HCT116 (cell line): ENCODE measurements at regions not wholly inside any gene's neighbourhood (a gene's known extent, or its start where the extent isn't known, plus 50 kb on each side); places are given as distances from the start of the nearest gene placed in this dataset.

Experiments
- ATAC-seq: fragments of 200-7000 bp; cut with Tn5 transposase; 2 replicates; pipeline ENCODE4 v1.9.1; 2020; ENCODE audit warnings: mild to moderate bottlenecking, moderate library complexity
- BruUV-seq: library from RNA; stranded (reverse); fragments of 400-500 nt; replicated peaks from 2 replicates; lab custom pipeline; 2021; lab: Mats Ljungman, UMichigan
- CTCF ChIA-PET: fragments of 300-600 bp; sonication (Branson Sonifier 250); formaldehyde crosslinking; loops from one replicate; lab custom pipeline; 2021; ENCODE audit warnings: antibody characterized with exemption; lab: Charles Lee
- POLR2A ChIA-PET: fragments of 300-600, 350-600 bp; sonication (Branson Sonifier 250); formaldehyde crosslinking; loops from one replicate; lab custom pipeline; 2021; ENCODE audit warnings: antibody characterized with exemption; lab: Charles Lee
- RAD21 ChIA-PET, 2 experiments: fragments of 300-600 bp; sonication (Branson Sonifier 250); formaldehyde crosslinking; loops; one replicate each; lab custom pipeline; 2023; ENCODE audit warnings: low total read pairs in 2 of 2; ENCODE audit not compliant: uncharacterized antibody in 2 of 2, unreplicated experiment in 2 of 2, low non-redundant PET in 1 of 2; lab: Charles Lee
- DNase-seq: peaks from one replicate; pipeline ENCODE4 v3.0.0-alpha.2; 2010; ENCODE audit warnings: low read depth, low spot score
- H2AFZ ChIP-seq: fragments of 200-600 bp; shearing (Covaris generic), sonication (generic); 2 replicates; pipeline ENCODE4 v1.6.1; 2017; ENCODE audit warnings: low read depth, mixed run types, mixed read lengths, antibody characterized with exemption, low read length; ENCODE audit not compliant: poor library complexity, severe bottlenecking
- H3K27ac ChIP-seq: 2 replicates; pipeline ENCODE4 v1.5.1; 2012; ENCODE audit warnings: low read depth, low read length
- H3K27me3 ChIP-seq: fragments of 200-600 bp; sonication (generic); 2 replicates; pipeline ENCODE4 v1.6.1; 2016; ENCODE audit warnings: mixed run types, low read length, mixed read lengths; ENCODE audit not compliant: insufficient read depth
- H3K36me3 ChIP-seq, 2 experiments: fragments of 200-500 bp in 1 of 2; fragments of 200-600 bp in 1 of 2; sonication (Bioruptor generic) in 1 of 2; sonication (generic) in 1 of 2; 2 replicates each; pipeline versions ENCODE4 v1.5.1 to v1.6.1; 2014 to 2016; ENCODE audit warnings: low read length in 2 of 2, inconsistent platforms in 1 of 2, mixed read lengths in 1 of 2, mixed run types in 1 of 2; ENCODE audit not compliant: insufficient read depth in 2 of 2, control insufficient read depth in 1 of 2
- H3K4me1 ChIP-seq, 2 experiments: fragments of 200-600 bp in 1 of 2; sonication (generic) in 1 of 2; 2 replicates each; pipeline versions ENCODE4 v1.5.1 to v1.6.1; 2012 to 2017; ENCODE audit warnings: low read length in 2 of 2, inconsistent platforms in 1 of 2, mild to moderate bottlenecking in 1 of 2, mixed read lengths in 1 of 2, mixed run types in 1 of 2, moderate library complexity in 1 of 2; ENCODE audit not compliant: insufficient read depth in 2 of 2, control insufficient read depth in 1 of 2
- H3K4me2 ChIP-seq: fragments of 200-600 bp; sonication (generic); 2 replicates; pipeline ENCODE4 v1.6.1; 2017; ENCODE audit warnings: mixed run types, low read length, mixed read lengths
- H3K4me3 ChIP-seq, 2 experiments: fragments of 200-600 bp in 1 of 2; sonication (generic) in 1 of 2; replicated peaks in 1 of 2; 2 replicates each; pipeline ENCODE4 v1.5.1; 2011 to 2016; ENCODE audit warnings: low read length in 2 of 2, control low read depth in 1 of 2, low read depth in 1 of 2, mild to moderate bottlenecking in 1 of 2, mixed read lengths in 1 of 2, mixed run types in 1 of 2
- H3K79me2 ChIP-seq: fragments of 200-600 bp; sonication (generic); 2 replicates; pipeline ENCODE4 v1.6.1; 2017; ENCODE audit warnings: mild to moderate bottlenecking, mixed run types, low read length, moderate library complexity, mixed read lengths; ENCODE audit not compliant: insufficient read depth
- H3K9ac ChIP-seq: fragments of 200-600 bp; sonication (generic); 2 replicates; pipeline ENCODE4 v1.6.1; 2016; ENCODE audit warnings: low read length, mixed read lengths
- H3K9me2 ChIP-seq: fragments of 200-600 bp; sonication (generic), shearing (Covaris generic); 2 replicates; pipeline ENCODE4 v1.6.1; 2017; ENCODE audit warnings: mixed run types, mild to moderate bottlenecking, moderate library complexity; ENCODE audit not compliant: insufficient read depth
- H3K9me3 ChIP-seq, 2 experiments: fragments of 200-500 bp in 1 of 2; fragments of 200-600 bp in 1 of 2; sonication (Bioruptor generic) in 1 of 2; sonication (generic) in 1 of 2; 2 replicates each; pipeline ENCODE4 v1.6.1; 2014 to 2017; ENCODE audit warnings: low read length in 2 of 2, mixed read lengths in 2 of 2, inconsistent platforms in 1 of 2, low read depth in 1 of 2, mild to moderate bottlenecking in 1 of 2, mixed run types in 1 of 2, moderate library complexity in 1 of 2; ENCODE audit not compliant: control insufficient read depth in 1 of 2, insufficient read depth in 1 of 2
- H4K20me1 ChIP-seq: fragments of 200-600 bp; sonication (generic), shearing (Covaris generic); 2 replicates; pipeline ENCODE4 v1.6.1; 2017; ENCODE audit warnings: mixed run types, mild to moderate bottlenecking, moderate library complexity; ENCODE audit not compliant: insufficient read depth
- CTCF ChIP-seq, 3 experiments: fragments of 200-600 bp in 1 of 3; sonication (generic) in 1 of 3; IDR thresholded peaks in 2 of 3; conservative IDR thresholded peaks in 1 of 3; 2 replicates each; pipeline ENCODE4 v1.5.1; 2012 to 2017; ENCODE audit warnings: low read depth in 2 of 3, low read length in 2 of 3, antibody characterized with exemption in 1 of 3, borderline replicate concordance in 1 of 3, control low read depth in 1 of 3, mild to moderate bottlenecking in 1 of 3, mixed read lengths in 1 of 3, mixed run types in 1 of 3, moderate library complexity in 1 of 3; ENCODE audit not compliant: insufficient read depth in 1 of 3
- ELF1 ChIP-seq: IDR thresholded peaks from 2 replicates; pipeline ENCODE4 v1.6.1; 2012; ENCODE audit warnings: low read depth, borderline replicate concordance
- EZH2 ChIP-seq: fragments of 200-600 bp; sonication (generic); IDR thresholded peaks from 2 replicates; pipeline ENCODE4 v1.6.1; 2017; ENCODE audit warnings: antibody characterized with exemption, mixed run types
- FOSL1 ChIP-seq: IDR thresholded peaks from 2 replicates; pipeline ENCODE4 v1.6.1; 2012; ENCODE audit warnings: low read depth
- POLR2A ChIP-seq: IDR thresholded peaks from 2 replicates; pipeline ENCODE4 v1.7.0; 2011; ENCODE audit warnings: borderline replicate concordance; ENCODE audit not compliant: insufficient read depth, insufficient read length; ENCODE audit errors: extremely low read depth
- POLR2AphosphoS5 ChIP-seq: IDR thresholded peaks from 2 replicates; pipeline ENCODE4 v1.6.1; 2011; ENCODE audit warnings: mild to moderate bottlenecking, low read depth, low read length, moderate library complexity
- RAD21 ChIP-seq: IDR thresholded peaks from 2 replicates; pipeline ENCODE4 v1.6.1; 2012; ENCODE audit warnings: low read depth, mild to moderate bottlenecking
- SIN3A ChIP-seq: IDR thresholded peaks from 2 replicates; pipeline ENCODE4 v1.6.1; 2012; ENCODE audit warnings: low read depth
- SP1 ChIP-seq: IDR thresholded peaks from 2 replicates; pipeline ENCODE4 v1.6.1; 2012; ENCODE audit warnings: low read depth
- TCF7L2 ChIP-seq: IDR thresholded peaks from 2 replicates; pipeline ENCODE4 v1.7.0; 2011; ENCODE audit warnings: borderline replicate concordance, inconsistent platforms; ENCODE audit not compliant: insufficient read depth, insufficient read length; ENCODE audit errors: extremely low read depth
- ZBTB33 ChIP-seq: IDR thresholded peaks from 2 replicates; pipeline ENCODE4 v1.6.1; 2011; ENCODE audit warnings: mild to moderate bottlenecking, low read length, moderate library complexity; ENCODE audit not compliant: insufficient replicate concordance; ENCODE audit errors: extremely low read depth
- ZNF274 ChIP-seq: fragments of 200-500 bp; sonication (Bioruptor generic); IDR thresholded peaks from 2 replicates; pipeline ENCODE4 v1.6.1; 2014; ENCODE audit warnings: mild to moderate bottlenecking, low read depth, low read length, inconsistent platforms
- intact Hi-C: fragments of 100-400 bp; cut with micrococcal nuclease; formaldehyde crosslinking; loops from 2 replicates; pipeline ENCODE4 v1.10.0; 2022

GRCh38 chr2:138324068-138324771, 177.3 kb upstream of the SPOPL start:
- Histone ChIP-seq H3K4me1 (no peaks in the 10 kb centered on the region), H3K9me3 (no peaks in the 10 kb centered on the region), H3K4me2 (no peak overlapping the region), H3K9me2 (no peaks in the 10 kb centered on the region), H3K4me3 (no peak overlapping the region), H3K27ac (no peak overlapping the region), H3K79me2 (no peaks in the 10 kb centered on the region), H3K27me3 (no peaks in the 10 kb centered on the region), H3K9ac (no peak overlapping the region), H3K36me3 (no peaks in the 10 kb centered on the region), H2AFZ (no peak overlapping the region), H4K20me1 (no peaks in the 10 kb centered on the region)
- ATAC-seq (peak; percentile 57; the same call in 1 of the 2 replicates), DNase-seq (no peak)
- intact Hi-C loops: no loop called here
- TF ChIP-seq CTCF (IDR thresholded peaks at IDR 0.05 in 2 of 3, conservative IDR thresholded peaks at IDR 0.05 in 1 of 3; ENCODE audit: borderline replicate concordance in 1 of 3, insufficient read depth in 1 of 3, low read depth in 2 of 3, low read length in 2 of 3) (peak in 1 of 3 experiments; percentile 21; a peak in 1 of 6 replicates), FOSL1 (no peak), RAD21 (peak; percentile 32; the same call in 1 of the 2 replicates)
- ChIA-PET POLR2A (no interaction called here), CTCF (no interaction called here), RAD21 (no interaction called here)
- BruUV-seq: no TSS peak

- DNase-seq: no peak
- no peaks in the 10 kb centered on the region for H3K36me3 ChIP-seq
- H3K4me1 ChIP-seq: no peaks in the 10 kb centered on the region
- no peak for ATAC-seq
- H4K20me1 ChIP-seq: no peaks in the 10 kb centered on the region
- H3K27ac ChIP-seq: no peak overlapping the region
- intact Hi-C loops: no loop called here
- no peaks in the 10 kb centered on the region for H3K27me3 ChIP-seq
- RAD21 ChIA-PET: no interaction called here
- CTCF ChIA-PET: no interaction called here
- no peaks in the 10 kb centered on the region for H3K9me2 ChIP-seq
- POLR2A ChIA-PET: no interaction called here
- no peaks in the 10 kb centered on the region for H3K79me2 ChIP-seq
- H2AFZ ChIP-seq: no peak overlapping the region
- H3K4me2 ChIP-seq: no peak overlapping the region
- no TSS peak for BruUV-seq
- H3K4me3 ChIP-seq: no peak overlapping the region
- H3K9me3 ChIP-seq: no peaks in the 10 kb centered on the region
- no peak overlapping the region for H3K9ac ChIP-seq
- no peak for TF ChIP-seq ZBTB33
- no peak for TF ChIP-seq TCF7L2
- TF ChIP-seq ELF1: no peak
- TF ChIP-seq RAD21: no peak
- TF ChIP-seq SIN3A: no peak
- no peak for TF ChIP-seq EZH2
- no peak for TF ChIP-seq ZNF274
- TF ChIP-seq FOSL1: no peak
- no peak for TF ChIP-seq SP1
- no peak for TF ChIP-seq POLR2AphosphoS5
- no peak for TF ChIP-seq POLR2A
Observed at GRCh38 chr2:138327967-138328366, 173.6 kb upstream of the SPOPL start.
